ENCODE measurements at regions not wholly inside any gene's neighbourhood (a gene's known extent, or its start where the extent isn't known, plus 50 kb on each side); places are given as distances from the start of the nearest gene placed in this dataset.

GRCh38 chr2:223415071-223415470, 187.1 kb downstream of the SCG2 start:
- TF ChIP-seq CTCF (IDR thresholded peaks at IDR 0.05) (no peak), POLR2AphosphoS5 (IDR thresholded peaks at IDR 0.05) (no peak)
